Suprapubic skin (tissue), 4 donors: ENCODE measurements at regions not wholly inside any gene's neighbourhood (a gene's known extent, or its start where the extent isn't known, plus 50 kb on each side); places are given as distances from the start of the nearest gene placed in this dataset.

Experiments used
- POLR2A ChIP-seq, 2 donors: fragments of 450-650 bp; IDR thresholded peaks; one replicate each; pipeline ENCODE4 v1.6.1; 2017; ENCODE audit warnings: antibody characterized with exemption in 2 of 2, mild to moderate bottlenecking in 2 of 2, moderate library complexity in 2 of 2
- POLR2AphosphoS5 ChIP-seq, 3 donors: sonication (generic); formaldehyde crosslinking; IDR thresholded peaks; one replicate each; pipeline ENCODE4 v1.6.1; 2017; ENCODE audit warnings: antibody characterized with exemption in 3 of 3
- TF ChIP-seq, protein P1 (sequence below), 2 donors: fragments of 200-600 bp in 1 of 2; fragments of 450-650 bp in 1 of 2; sonication (generic) in 1 of 2; IDR thresholded peaks; one replicate each; pipeline ENCODE4 v1.5.1; 2016 to 2019; ENCODE audit warnings: antibody characterized with exemption in 2 of 2, mild to moderate bottlenecking in 1 of 2, moderate library complexity in 1 of 2

DNA sequence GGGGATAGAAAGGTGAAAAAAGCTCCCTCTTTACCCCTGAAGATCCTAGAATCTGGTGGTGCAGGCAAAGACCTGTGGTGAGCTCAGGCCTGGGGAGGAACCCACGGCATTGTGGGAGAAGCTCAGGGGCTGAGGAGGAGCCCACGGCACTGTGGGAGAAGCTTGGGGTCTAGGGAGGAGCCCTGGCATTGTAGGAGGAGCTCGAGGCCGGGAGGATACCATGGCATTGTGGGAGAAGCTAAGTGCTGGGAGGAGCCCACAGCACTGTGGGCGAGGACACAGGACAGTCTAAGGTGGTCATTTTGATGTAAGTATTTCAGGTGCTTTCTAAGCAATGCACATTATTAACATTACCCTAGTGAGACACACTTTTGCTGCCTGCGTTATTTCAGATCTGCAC lies 179.7 kb downstream of the HSD17B3 start:
- TF ChIP-seq, protein P1, sequence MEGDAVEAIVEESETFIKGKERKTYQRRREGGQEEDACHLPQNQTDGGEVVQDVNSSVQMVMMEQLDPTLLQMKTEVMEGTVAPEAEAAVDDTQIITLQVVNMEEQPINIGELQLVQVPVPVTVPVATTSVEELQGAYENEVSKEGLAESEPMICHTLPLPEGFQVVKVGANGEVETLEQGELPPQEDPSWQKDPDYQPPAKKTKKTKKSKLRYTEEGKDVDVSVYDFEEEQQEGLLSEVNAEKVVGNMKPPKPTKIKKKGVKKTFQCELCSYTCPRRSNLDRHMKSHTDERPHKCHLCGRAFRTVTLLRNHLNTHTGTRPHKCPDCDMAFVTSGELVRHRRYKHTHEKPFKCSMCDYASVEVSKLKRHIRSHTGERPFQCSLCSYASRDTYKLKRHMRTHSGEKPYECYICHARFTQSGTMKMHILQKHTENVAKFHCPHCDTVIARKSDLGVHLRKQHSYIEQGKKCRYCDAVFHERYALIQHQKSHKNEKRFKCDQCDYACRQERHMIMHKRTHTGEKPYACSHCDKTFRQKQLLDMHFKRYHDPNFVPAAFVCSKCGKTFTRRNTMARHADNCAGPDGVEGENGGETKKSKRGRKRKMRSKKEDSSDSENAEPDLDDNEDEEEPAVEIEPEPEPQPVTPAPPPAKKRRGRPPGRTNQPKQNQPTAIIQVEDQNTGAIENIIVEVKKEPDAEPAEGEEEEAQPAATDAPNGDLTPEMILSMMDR (IDR thresholded peaks at IDR 0.05): no peak
- TF ChIP-seq POLR2AphosphoS5 (IDR thresholded peaks at IDR 0.05): no peak
- no peak for TF ChIP-seq POLR2A (IDR thresholded peaks at IDR 0.05)
